ENCODE measurements at regions not wholly inside any gene's neighbourhood (a gene's known extent, or its start where the extent isn't known, plus 50 kb on each side); places are given as distances from the start of the nearest gene placed in this dataset.
"Not testable (repeated sequence)": the region's sequence is repeated elsewhere in the genome, so short reads cannot be mapped to it uniquely, and the experiment has no call there.

DNA sequence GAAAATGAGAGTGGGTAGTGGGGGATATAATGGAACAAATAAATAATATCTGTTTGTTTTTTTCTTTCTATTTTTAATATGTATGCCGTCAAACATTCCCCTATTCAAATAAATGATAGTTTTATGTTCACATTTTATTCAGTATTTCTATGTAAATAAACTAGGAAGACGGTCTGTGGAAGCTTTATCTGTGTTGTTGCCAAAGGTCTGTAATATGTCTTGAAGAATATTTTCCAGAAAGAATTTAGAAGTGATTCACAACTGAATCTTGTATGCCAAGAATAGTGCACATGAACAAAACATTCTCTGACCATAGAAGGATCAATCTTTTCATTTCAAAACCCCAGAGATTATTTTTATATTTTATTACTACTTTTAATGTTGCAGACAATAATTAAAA, 683.1 kb upstream of the DEFB115 start:
- TF ChIP-seq, protein P1, sequence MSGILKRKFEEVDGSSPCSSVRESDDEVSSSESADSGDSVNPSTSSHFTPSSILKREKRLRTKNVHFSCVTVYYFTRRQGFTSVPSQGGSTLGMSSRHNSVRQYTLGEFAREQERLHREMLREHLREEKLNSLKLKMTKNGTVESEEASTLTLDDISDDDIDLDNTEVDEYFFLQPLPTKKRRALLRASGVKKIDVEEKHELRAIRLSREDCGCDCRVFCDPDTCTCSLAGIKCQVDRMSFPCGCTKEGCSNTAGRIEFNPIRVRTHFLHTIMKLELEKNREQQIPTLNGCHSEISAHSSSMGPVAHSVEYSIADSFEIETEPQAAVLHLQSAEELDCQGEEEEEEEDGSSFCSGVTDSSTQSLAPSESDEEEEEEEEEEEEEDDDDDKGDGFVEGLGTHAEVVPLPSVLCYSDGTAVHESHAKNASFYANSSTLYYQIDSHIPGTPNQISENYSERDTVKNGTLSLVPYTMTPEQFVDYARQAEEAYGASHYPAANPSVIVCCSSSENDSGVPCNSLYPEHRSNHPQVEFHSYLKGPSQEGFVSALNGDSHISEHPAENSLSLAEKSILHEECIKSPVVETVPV (CRISPR knock-in tag; IDR thresholded peaks at IDR 0.05), result not testable (repeated sequence)
- TF ChIP-seq BACH2 (CRISPR knock-in tag; IDR thresholded peaks at IDR 0.05; ENCODE audit: borderline replicate concordance); GLIS3 (CRISPR knock-in tag; IDR thresholded peaks at IDR 0.05); ZFP3 (CRISPR knock-in tag; IDR thresholded peaks at IDR 0.05); ZNF8 (CRISPR knock-in tag; IDR thresholded peaks at IDR 0.05); SNAI2 (CRISPR knock-in tag; IDR thresholded peaks at IDR 0.05); ARNTL (CRISPR knock-in tag; IDR thresholded peaks at IDR 0.05; ENCODE audit: borderline replicate concordance, low read depth); OSR1 (CRISPR knock-in tag; IDR thresholded peaks at IDR 0.05): not testable (repeated sequence)
- TF ChIP-seq, protein P2, sequence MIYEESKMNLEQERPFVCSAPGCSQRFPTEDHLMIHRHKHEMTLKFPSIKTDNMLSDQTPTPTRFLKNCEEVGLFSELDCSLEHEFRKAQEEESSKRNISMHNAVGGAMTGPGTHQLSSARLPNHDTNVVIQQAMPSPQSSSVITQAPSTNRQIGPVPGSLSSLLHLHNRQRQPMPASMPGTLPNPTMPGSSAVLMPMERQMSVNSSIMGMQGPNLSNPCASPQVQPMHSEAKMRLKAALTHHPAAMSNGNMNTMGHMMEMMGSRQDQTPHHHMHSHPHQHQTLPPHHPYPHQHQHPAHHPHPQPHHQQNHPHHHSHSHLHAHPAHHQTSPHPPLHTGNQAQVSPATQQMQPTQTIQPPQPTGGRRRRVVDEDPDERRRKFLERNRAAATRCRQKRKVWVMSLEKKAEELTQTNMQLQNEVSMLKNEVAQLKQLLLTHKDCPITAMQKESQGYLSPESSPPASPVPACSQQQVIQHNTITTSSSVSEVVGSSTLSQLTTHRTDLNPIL (CRISPR knock-in tag; IDR thresholded peaks at IDR 0.05; ENCODE audit: low read depth), result not testable (repeated sequence)
